Breast epithelium (tissue), 3 donors: ENCODE measurements at regions not wholly inside any gene's neighbourhood (a gene's known extent, or its start where the extent isn't known, plus 50 kb on each side); places are given as distances from the start of the nearest gene placed in this dataset.

ENCODE experiments used
- CTCF ChIP-seq, 3 donors: fragments of 450-650 bp; IDR thresholded peaks; one replicate each; pipeline ENCODE4 v1.5.1; 2016 to 2017; ENCODE audit warnings: antibody characterized with exemption in 3 of 3, mild to moderate bottlenecking in 3 of 3, moderate library complexity in 3 of 3
- POLR2A ChIP-seq: fragments of 450-650 bp; IDR thresholded peaks from one replicate; pipeline ENCODE4 v1.6.1; 2016; ENCODE audit warnings: antibody characterized with exemption, mild to moderate bottlenecking, moderate library complexity
- POLR2AphosphoS5 ChIP-seq, 3 donors: sonication (generic); formaldehyde crosslinking; IDR thresholded peaks; one replicate each; pipeline ENCODE4 v1.6.1; 2017; ENCODE audit warnings: antibody characterized with exemption in 3 of 3

- TF ChIP-seq CTCF (IDR thresholded peaks at IDR 0.05) (no peak), POLR2A (no peak), POLR2AphosphoS5 (IDR thresholded peaks at IDR 0.05) (no peak)
Measured at GRCh38 chr1:56390232-56390867, 189.0 kb downstream of the PLPP3 start.
